ENCODE measurements at regions not wholly inside any gene's neighbourhood (a gene's known extent, or its start where the extent isn't known, plus 50 kb on each side); places are given as distances from the start of the nearest gene placed in this dataset.

GRCh38 chr10:9608602-9609001 is 1409.1 kb upstream of the CELF2 start:
- no peaks in the 10 kb centered on the region for H3K79me2 ChIP-seq (ENCODE audit: low read depth)
- no peak for TF ChIP-seq EZH2 (IDR thresholded peaks at IDR 0.05; ENCODE audit: low read depth)
- TF ChIP-seq CTCF (conservative IDR thresholded peaks at IDR 0.05): peak; percentile 58
- DNase-seq: no peak
- no peak overlapping the region for H3K27ac ChIP-seq
- H4K20me1 ChIP-seq (ENCODE audit: insufficient read depth): no peaks in the 10 kb centered on the region
- no peak overlapping the region for H3K4me3 ChIP-seq
- H3K36me3 ChIP-seq (ENCODE audit: low read depth): no peaks in the 10 kb centered on the region
- no peak overlapping the region for H2AFZ ChIP-seq
- ChIA-PET CTCF (no interaction called here), POLR2A (ENCODE audit: unreplicated experiment) (no interaction called here)
- H3K4me2 ChIP-seq: no peak overlapping the region
- no peaks in the 10 kb centered on the region for H3K9me2 ChIP-seq (ENCODE audit: insufficient read depth)
- no peaks in the 10 kb centered on the region for H3K4me1 ChIP-seq (replicated peaks; ENCODE audit: insufficient read depth)
- H3K9me3 ChIP-seq (ENCODE audit: insufficient read depth, low read depth): no peaks in the 10 kb centered on the region
- intact Hi-C loops (cut with micrococcal nuclease; ENCODE audit: unreplicated experiment): loop anchor here (5.0 kb wide), 1 partner anchor 1429 kb away; no protein-coding TSS in a partner anchor
- BruUV-seq (replicated peaks): no TSS peak
- no peaks in the 10 kb centered on the region for H3K27me3 ChIP-seq (ENCODE audit: insufficient read depth, low read depth)
- H3F3A ChIP-seq (ENCODE audit: insufficient read depth, low read depth): no peaks in the 10 kb centered on the region

GRCh38 chr10:9613338-9614075 is 1404.2 kb upstream of the CELF2 start:
- Histone ChIP-seq H3K36me3 (ENCODE audit: low read depth) (no peaks in the 10 kb centered on the region), H3K27ac (no peak overlapping the region), H2AFZ (no peak overlapping the region), H3K4me3 (no peak overlapping the region), H3F3A (ENCODE audit: insufficient read depth, low read depth) (no peaks in the 10 kb centered on the region), H3K4me2 (no peak overlapping the region), H3K4me1 (replicated peaks; ENCODE audit: insufficient read depth) (no peaks in the 10 kb centered on the region), H4K20me1 (ENCODE audit: insufficient read depth) (no peaks in the 10 kb centered on the region), H3K27me3 (ENCODE audit: insufficient read depth, low read depth) (no peaks in the 10 kb centered on the region), H3K9me2 (ENCODE audit: insufficient read depth) (no peaks in the 10 kb centered on the region), H3K79me2 (ENCODE audit: low read depth) (no peaks in the 10 kb centered on the region), H3K9me3 (ENCODE audit: insufficient read depth, low read depth) (no peaks in the 10 kb centered on the region)
- ChIA-PET CTCF (no interaction called here), POLR2A (ENCODE audit: unreplicated experiment) (no interaction called here)
- no TSS peak for BruUV-seq (replicated peaks)
- peak in 1 of 2 experiments; percentile 35 for DNase-seq
- intact Hi-C loops (cut with micrococcal nuclease; ENCODE audit: unreplicated experiment): no loop called here
- TF ChIP-seq EZH2 (IDR thresholded peaks at IDR 0.05; ENCODE audit: low read depth) (no peak), CTCF (conservative IDR thresholded peaks at IDR 0.05) (no peak)

DNA sequence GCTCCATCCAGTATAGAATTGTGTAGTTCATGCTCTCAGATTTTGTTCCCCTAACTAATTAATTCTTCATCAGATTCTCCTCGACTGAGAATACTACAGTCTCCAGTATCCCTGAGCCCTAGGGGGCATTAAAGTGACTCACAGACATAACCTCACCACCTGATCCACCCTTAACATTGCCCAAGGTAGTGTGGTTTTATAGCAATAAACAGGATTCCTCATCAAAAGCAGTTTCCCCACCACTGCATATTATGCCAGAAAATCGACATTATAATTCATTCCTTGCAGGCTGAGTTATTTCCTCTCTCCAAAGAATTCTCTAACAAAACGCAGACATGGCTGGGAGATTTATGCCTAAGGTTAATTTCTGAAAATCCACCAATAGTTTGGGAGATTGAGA is 1402.5 kb upstream of the CELF2 start:
- H3K4me1 ChIP-seq (replicated peaks; ENCODE audit: insufficient read depth): no peaks in the 10 kb centered on the region
- H3K79me2 ChIP-seq (ENCODE audit: low read depth): no peaks in the 10 kb centered on the region
- ChIA-PET CTCF (no interaction called here), POLR2A (ENCODE audit: unreplicated experiment) (no interaction called here)
- no peak for DNase-seq
- no peaks in the 10 kb centered on the region for H3K36me3 ChIP-seq (ENCODE audit: low read depth)
- TF ChIP-seq EZH2 (IDR thresholded peaks at IDR 0.05; ENCODE audit: low read depth): no peak
- no peak for TF ChIP-seq CTCF (conservative IDR thresholded peaks at IDR 0.05)
- no peaks in the 10 kb centered on the region for H3K9me3 ChIP-seq (ENCODE audit: insufficient read depth, low read depth)
- H3K4me3 ChIP-seq: no peak overlapping the region
- BruUV-seq (replicated peaks): no TSS peak
- H3K27me3 ChIP-seq (ENCODE audit: insufficient read depth, low read depth): no peaks in the 10 kb centered on the region
- no peaks in the 10 kb centered on the region for H4K20me1 ChIP-seq (ENCODE audit: insufficient read depth)
- no peaks in the 10 kb centered on the region for H3K9me2 ChIP-seq (ENCODE audit: insufficient read depth)
- H3K4me2 ChIP-seq: no peak overlapping the region
- no peak overlapping the region for H2AFZ ChIP-seq
- intact Hi-C loops (cut with micrococcal nuclease; ENCODE audit: unreplicated experiment): no loop called here
- no peak overlapping the region for H3K27ac ChIP-seq
- H3F3A ChIP-seq (ENCODE audit: insufficient read depth, low read depth): no peaks in the 10 kb centered on the region
